Liver (tissue), 8 donors: ENCODE measurements at regions not wholly inside any gene's neighbourhood (a gene's known extent, or its start where the extent isn't known, plus 50 kb on each side); places are given as distances from the start of the nearest gene placed in this dataset.

Source experiments
- DNase-seq: peaks from one replicate; pipeline ENCODE4 v3.0.0-alpha.2; 2017; ENCODE audit warnings: low spot score
- H3K27ac ChIP-seq, 2 donors: one replicate each; pipeline ENCODE4 v1.7.0; 2013; ENCODE audit warnings: inconsistent platforms in 2 of 2, low read length in 2 of 2, control low read depth in 1 of 2, low read depth in 1 of 2, mild to moderate bottlenecking in 1 of 2
- H3K27me3 ChIP-seq, 4 donors: one replicate each; pipeline versions ENCODE4 v1.6.1 to v1.7.0; 2013; ENCODE audit warnings: low read length in 3 of 4, inconsistent platforms in 1 of 4, mild to moderate bottlenecking in 1 of 4, moderate library complexity in 1 of 4; ENCODE audit not compliant: control insufficient read depth in 4 of 4, insufficient read depth in 4 of 4
- H3K36me3 ChIP-seq, 4 donors: one replicate each; pipeline versions ENCODE4 v1.6.1 to v1.7.0; 2013; ENCODE audit warnings: low read length in 3 of 4, mild to moderate bottlenecking in 3 of 4, low read depth in 1 of 4, moderate library complexity in 1 of 4; ENCODE audit not compliant: control insufficient read depth in 4 of 4, insufficient read depth in 3 of 4
- H3K4me1 ChIP-seq, 4 donors: one replicate each; pipeline versions ENCODE4 v1.6.1 to v1.7.0; 2013; ENCODE audit warnings: low read length in 3 of 4, mild to moderate bottlenecking in 3 of 4, moderate library complexity in 1 of 4; ENCODE audit not compliant: control insufficient read depth in 4 of 4, insufficient read depth in 4 of 4
- H3K4me3 ChIP-seq, 3 donors: one replicate each; pipeline versions ENCODE4 v1.6.1 to v1.7.0; 2013; ENCODE audit warnings: low read length in 3 of 3, control low read depth in 1 of 3, low read depth in 1 of 3, mild to moderate bottlenecking in 1 of 3
- H3K9ac ChIP-seq, 2 donors: one replicate each; pipeline ENCODE4 v1.7.0; 2013; ENCODE audit warnings: low read length in 2 of 2, mild to moderate bottlenecking in 2 of 2, moderate library complexity in 2 of 2, control low read depth in 1 of 2, low read depth in 1 of 2
- H3K9me3 ChIP-seq, 4 donors: one replicate each; pipeline versions ENCODE4 v1.6.1 to v1.7.0; 2013; ENCODE audit warnings: low read length in 3 of 4; ENCODE audit not compliant: control insufficient read depth in 4 of 4
- CTCF ChIP-seq: fragments of 150-350 bp; IDR thresholded peaks from 2 replicates; pipeline ENCODE4 v1.5.1; 2017; ENCODE audit warnings: improper control_type of control experiment, low read depth, low read length; ENCODE audit not compliant: missing input control
- EGR1 ChIP-seq, 2 donors: IDR thresholded peaks; 2 replicates each; pipeline ENCODE4 v1.6.1; 2016 to 2018; ENCODE audit warnings: antibody characterized with exemption in 2 of 2, low read depth in 2 of 2
- FOXA1 ChIP-seq: IDR thresholded peaks from 2 replicates; pipeline ENCODE4 v1.6.1; 2016; ENCODE audit warnings: antibody characterized with exemption
- FOXA2 ChIP-seq: IDR thresholded peaks from 2 replicates; pipeline ENCODE4 v1.6.1; 2016; ENCODE audit warnings: antibody characterized with exemption
- HNF4A ChIP-seq, 2 donors: conservative IDR thresholded peaks; 2 replicates each; pipeline ENCODE4 v1.6.1; 2016; ENCODE audit warnings: antibody characterized with exemption in 2 of 2, mild to moderate bottlenecking in 2 of 2
- HNF4G ChIP-seq: IDR thresholded peaks from 2 replicates; pipeline ENCODE4 v1.6.1; 2016; ENCODE audit warnings: antibody characterized with exemption
- JUND ChIP-seq, 2 donors: IDR thresholded peaks; 2 replicates each; pipeline ENCODE4 v1.6.1; 2016; ENCODE audit warnings: antibody characterized with exemption in 2 of 2
- MAX ChIP-seq: IDR thresholded peaks from 2 replicates; pipeline ENCODE4 v1.6.1; 2016; ENCODE audit warnings: antibody characterized with exemption
- NR2F2 ChIP-seq: IDR thresholded peaks from 2 replicates; pipeline ENCODE4 v1.6.1; 2016; ENCODE audit warnings: antibody characterized with exemption
- RAD21 ChIP-seq, 2 donors: IDR thresholded peaks; 2 replicates each; pipeline ENCODE4 v1.6.1; 2016; ENCODE audit warnings: antibody characterized with exemption in 2 of 2, mild to moderate bottlenecking in 2 of 2
- REST ChIP-seq: IDR thresholded peaks from 2 replicates; pipeline ENCODE4 v1.6.1; 2016; ENCODE audit warnings: antibody characterized with exemption, mild to moderate bottlenecking
- RXRA ChIP-seq, 2 donors: IDR thresholded peaks; 2 replicates each; pipeline ENCODE4 v1.6.1; 2017 to 2018; ENCODE audit warnings: antibody characterized with exemption in 2 of 2, mild to moderate bottlenecking in 1 of 2
- SP1 ChIP-seq: IDR thresholded peaks from 2 replicates; pipeline ENCODE4 v1.6.1; 2018; ENCODE audit warnings: antibody characterized with exemption, mild to moderate bottlenecking
- TAF1 ChIP-seq: conservative IDR thresholded peaks from 2 replicates; pipeline ENCODE4 v1.6.1; 2016; ENCODE audit warnings: antibody characterized with exemption, mild to moderate bottlenecking
- YY1 ChIP-seq: IDR thresholded peaks from 2 replicates; pipeline ENCODE4 v1.6.1; 2016; ENCODE audit warnings: antibody characterized with exemption, mild to moderate bottlenecking
- WGBS: extraction: QIAGEN DNeasy Blood & Tissue Kit; methylation state at CpG from one replicate; pipeline ENCODE4 v1.1.7; 2013; 5-methylcytosine and 5-hydroxymethylcytosine counted together
- TF ChIP-seq, protein P1 (sequence below): IDR thresholded peaks from 2 replicates; pipeline ENCODE4 v1.6.1; 2016; ENCODE audit warnings: antibody characterized with exemption
- donor health status: healthy.
- donor health status: healthy.
- donor health status: healthy.
- donor health status: healthy.
- donor health status: healthy.

DNA sequence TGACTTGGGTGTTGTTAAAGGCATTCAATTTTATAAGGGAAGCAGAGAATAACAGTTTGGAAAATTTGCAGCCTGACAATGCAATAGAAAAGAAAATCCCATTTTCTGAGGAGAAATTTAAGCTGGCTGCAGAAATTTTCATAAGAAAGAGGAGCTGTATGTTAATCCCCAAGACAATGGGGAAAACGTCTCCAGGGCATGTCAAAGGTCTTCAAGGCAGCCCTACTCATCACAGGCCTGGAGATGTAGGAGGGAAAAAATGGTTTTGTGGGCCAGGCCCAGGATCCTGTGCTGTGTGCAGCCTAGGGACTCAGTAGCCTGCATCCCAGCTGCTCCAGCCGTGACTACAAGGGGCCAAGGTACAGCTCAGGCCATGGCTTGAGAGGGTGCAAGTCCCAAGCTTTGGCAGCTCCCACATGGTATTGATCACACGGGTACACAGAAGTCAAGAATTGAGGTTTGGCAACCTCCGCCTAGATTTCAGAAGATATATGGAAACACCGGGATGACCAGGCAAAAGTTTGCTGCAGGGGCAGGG, 846.4 kb downstream of the C12orf50 start:
- H3K27me3 ChIP-seq = no peaks in the 10 kb centered on the region
- no peaks in the 10 kb centered on the region for H3K36me3 ChIP-seq
- no peaks in the 10 kb centered on the region for H3K9me3 ChIP-seq
- no peak overlapping the region for H3K4me3 ChIP-seq
- TF ChIP-seq FOXA1 (no peak), SP1 (no peak), HNF4A (conservative IDR thresholded peaks at IDR 0.05) (no peak), CTCF (no peak), RAD21 (IDR thresholded peaks at IDR 0.05) (no peak), RXRA (IDR thresholded peaks at IDR 0.05) (no peak), MAX (no peak)
- TF ChIP-seq, protein P1, sequence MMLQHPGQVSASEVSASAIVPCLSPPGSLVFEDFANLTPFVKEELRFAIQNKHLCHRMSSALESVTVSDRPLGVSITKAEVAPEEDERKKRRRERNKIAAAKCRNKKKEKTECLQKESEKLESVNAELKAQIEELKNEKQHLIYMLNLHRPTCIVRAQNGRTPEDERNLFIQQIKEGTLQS = no peak
- DNase-seq = no peak
- no peaks in the 10 kb centered on the region for H3K4me1 ChIP-seq
- no peak overlapping the region for H3K9ac ChIP-seq
- no peak overlapping the region for H3K27ac ChIP-seq
- 78% methylated on average over 5 of the region's 5 CpGs for WGBS

- no peak overlapping the region for H3K4me3 ChIP-seq
- no peak for DNase-seq
- H3K27ac ChIP-seq = no peak overlapping the region
- TF ChIP-seq RAD21 (IDR thresholded peaks at IDR 0.05) = no peak
- peaks cover 0 to 4% (median 0%) of the 10 kb centered on the region in 4 donors for H3K9me3 ChIP-seq
- H3K27me3 ChIP-seq = no peaks in the 10 kb centered on the region
- no peaks in the 10 kb centered on the region for H3K4me1 ChIP-seq
- H3K36me3 ChIP-seq = no peaks in the 10 kb centered on the region
- WGBS = 87% methylated on average over 16 of the region's 16 CpGs
- H3K9ac ChIP-seq = no peak overlapping the region
Measured at GRCh38 chr12:87171356-87171755, 857.8 kb downstream of the C12orf50 start.

DNA sequence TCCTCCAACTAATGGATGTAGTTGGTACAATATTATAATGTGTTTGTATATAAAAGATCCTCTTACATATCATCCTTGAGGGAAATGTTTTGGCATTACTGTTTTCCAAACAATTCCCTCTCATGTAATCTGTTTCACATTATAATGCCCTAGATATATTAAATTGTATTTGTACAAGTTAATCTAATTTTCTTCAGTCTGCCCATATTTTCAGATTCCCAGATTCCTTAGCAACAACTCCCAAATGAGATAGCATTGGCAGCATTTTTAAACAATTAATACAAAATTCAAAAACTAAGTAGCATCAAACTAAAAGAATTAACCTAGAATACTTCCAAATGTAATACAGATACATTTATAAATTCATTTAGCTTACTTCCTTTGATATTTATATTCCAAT, 860.2 kb downstream of the C12orf50 start:
- Histone ChIP-seq H3K36me3 (no peaks in the 10 kb centered on the region), H3K4me3 (no peak overlapping the region), H3K27ac (no peak overlapping the region), H3K27me3 (no peaks in the 10 kb centered on the region), H3K9ac (no peak overlapping the region), H3K4me1 (no peaks in the 10 kb centered on the region), H3K9me3 (peaks cover 0 to 18% (median 8%) of the 10 kb centered on the region in 4 donors)
- no peak for DNase-seq
- TF ChIP-seq HNF4G (no peak), HNF4A (conservative IDR thresholded peaks at IDR 0.05) (no peak), REST (no peak), JUND (IDR thresholded peaks at IDR 0.05) (no peak), NR2F2 (no peak), TAF1 (no peak), EGR1 (IDR thresholded peaks at IDR 0.05; ENCODE audit: low read depth in 2 of 2) (no peak), FOXA2 (no peak), YY1 (no peak), CTCF (no peak)
- TF ChIP-seq, protein P1 = no peak
